ENCODE measurements at regions not wholly inside any gene's neighbourhood (a gene's known extent, or its start where the extent isn't known, plus 50 kb on each side); places are given as distances from the start of the nearest gene placed in this dataset.

DNA sequence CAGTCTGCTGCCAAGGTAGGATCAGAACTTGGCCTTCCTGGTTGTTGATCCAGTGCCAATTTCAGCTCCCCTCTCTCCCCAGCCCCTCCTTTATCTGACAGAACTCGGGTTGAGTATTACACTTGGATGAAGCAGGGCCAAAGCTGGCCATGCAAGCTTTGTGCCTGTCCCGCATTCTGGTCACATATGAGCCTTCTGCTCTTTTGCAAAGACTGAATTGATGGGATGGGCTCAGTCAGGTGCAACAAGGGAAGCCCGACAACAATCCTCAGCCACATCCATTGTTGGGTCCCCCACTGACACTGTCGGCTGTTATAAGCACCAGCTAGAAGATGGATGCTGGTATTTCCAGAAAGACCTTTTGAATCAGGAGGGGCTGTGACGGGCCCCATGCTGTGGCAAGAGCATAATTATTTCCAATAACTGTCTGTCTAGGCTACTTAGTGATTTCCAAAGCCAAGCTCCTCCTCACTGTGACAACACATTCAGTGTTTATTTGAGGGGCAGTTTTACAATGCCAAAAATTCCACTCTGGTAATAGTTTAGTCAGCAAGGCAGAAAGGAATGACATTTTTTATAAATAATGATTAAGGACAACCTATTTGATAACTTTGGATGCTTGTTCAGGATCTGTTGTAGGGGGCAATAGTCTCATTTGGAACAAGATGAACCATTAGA, 146.8 kb upstream of the FRMD4B start:
- no peak for DNase-seq

DNA sequence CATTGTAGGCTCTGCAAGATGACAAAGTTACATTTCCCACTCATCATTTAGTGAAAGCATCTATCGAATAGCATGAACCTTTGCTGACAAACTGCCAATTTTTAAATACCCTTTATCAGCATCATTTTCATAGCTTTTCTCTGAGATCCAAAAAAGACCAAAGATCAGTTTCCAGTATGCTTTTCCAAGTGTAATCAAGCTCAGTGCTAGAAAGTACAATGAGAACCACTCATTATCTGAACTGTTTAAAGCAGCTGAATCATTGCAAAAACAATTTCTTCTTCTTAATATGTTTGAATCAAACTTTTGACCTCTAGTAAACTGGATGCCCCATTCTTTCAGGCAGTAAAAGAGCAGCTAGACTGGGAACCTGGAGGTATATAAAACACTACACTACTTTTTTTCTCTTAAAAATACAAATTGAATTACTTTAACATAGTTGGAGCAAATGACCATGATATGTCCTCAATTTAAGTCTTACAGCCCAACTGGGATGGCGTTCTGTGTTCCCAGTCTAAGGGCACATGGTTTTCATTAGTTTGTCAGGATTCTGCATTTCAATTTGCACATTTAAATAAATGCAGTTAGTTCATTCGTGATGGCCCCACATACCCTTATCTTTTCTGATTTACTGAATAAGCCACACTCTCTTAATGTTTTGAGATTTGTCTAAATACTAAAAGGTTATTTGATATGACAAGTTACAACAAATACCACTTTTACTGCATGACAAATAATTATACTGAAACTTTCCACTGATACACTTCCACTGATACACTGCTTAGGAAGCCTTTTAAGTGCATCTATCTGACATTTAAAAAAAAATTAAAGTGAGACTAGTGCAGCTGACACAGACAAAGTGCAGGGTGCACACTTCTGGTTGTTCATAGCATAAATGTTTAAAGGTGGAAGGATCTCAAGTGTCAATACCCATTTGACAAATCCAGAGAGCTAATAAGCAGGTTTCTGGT, 146.0 kb upstream of the FRMD4B start:
- DNase-seq = no peak

DNA sequence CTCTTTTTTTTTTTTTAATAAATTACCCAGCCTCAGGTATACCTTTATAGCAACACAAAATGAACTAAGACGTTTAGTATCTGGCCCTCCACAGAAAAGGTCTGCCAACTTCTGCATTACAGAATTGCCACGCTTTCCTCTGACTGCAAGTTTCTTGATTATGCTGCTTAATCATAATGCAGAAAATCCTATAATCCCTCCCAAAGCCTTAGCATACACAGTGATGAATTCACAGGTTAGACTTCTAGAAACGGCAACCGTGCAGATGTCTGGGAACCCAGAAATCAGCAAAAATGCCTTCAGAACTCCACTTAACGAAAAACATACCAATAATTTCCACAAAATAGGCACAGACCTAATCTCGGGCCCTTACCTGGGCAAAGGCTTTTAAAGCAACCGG, 144.7 kb upstream of the FRMD4B start:
- no peak for DNase-seq

DNA sequence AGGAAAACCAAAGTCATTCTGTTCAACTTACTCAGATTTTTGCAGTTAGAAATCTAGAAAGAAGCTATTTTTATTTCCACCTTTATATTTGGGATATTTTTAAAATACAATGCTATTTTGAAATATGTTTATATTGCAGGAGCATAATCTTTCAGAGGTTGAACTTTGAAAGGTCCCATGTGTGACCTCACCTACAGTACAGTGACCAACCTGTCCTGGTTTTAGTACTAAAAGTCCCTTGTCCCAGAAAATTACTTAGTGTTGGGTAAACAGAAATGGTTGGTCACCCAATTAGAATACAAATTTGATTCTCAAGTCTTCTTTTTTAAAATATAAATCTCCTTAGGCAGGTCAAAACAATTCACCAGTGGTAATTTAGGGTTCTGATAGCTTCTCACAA, 141.6 kb upstream of the FRMD4B start:
- DNase-seq = no peak

GRCh38 chr3:69524816-69525215, 138.9 kb upstream of the FRMD4B start:
- DNase-seq = no peak

- DNase-seq = no peak
Measured at GRCh38 chr3:69521286-69521685, 135.4 kb upstream of the FRMD4B start.

- DNase-seq = no peak
Measured at GRCh38 chr3:69511361-69511760, 125.5 kb upstream of the FRMD4B start.

GRCh38 chr3:69510481-69511030, 124.7 kb upstream of the FRMD4B start:
- DNase-seq = no peak

- no peak for DNase-seq
Measured at GRCh38 chr3:69509288-69509687, 123.4 kb upstream of the FRMD4B start.

DNA sequence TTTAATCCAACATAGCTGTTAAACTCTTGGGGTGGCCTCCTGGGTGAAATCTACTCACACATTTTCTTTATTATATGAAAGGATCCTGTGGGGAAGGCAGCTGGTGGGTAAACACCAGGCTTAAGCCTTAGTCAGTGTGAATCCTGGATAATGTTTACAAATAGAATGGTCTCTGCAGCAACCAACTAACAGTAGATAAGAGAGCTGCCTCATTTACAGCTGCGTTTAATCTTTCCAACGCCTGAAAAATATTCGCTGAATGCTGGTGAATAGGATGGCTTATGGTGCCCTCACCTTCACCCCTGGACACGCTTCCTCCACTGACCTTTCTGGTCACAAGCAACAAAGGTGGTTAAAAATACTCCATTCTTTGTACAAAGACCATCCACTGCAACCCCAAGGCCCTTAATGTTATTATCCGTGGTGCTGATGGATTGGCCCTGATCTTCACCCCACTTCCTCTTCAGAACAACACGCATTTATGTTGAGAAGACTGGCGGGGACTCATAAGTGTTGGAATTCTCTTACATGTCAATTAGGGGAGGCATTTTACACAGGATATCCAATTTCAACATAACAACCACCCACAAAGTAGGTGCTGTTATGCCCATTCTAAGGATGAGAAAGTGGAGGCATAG, 120.0 kb upstream of the FRMD4B start:
- DNase-seq = no peak

- no peak for DNase-seq
Measured at GRCh38 chr3:69504232-69504631, 118.3 kb upstream of the FRMD4B start.

GRCh38 chr3:69500604-69501003, 114.7 kb upstream of the FRMD4B start:
- no peak for DNase-seq

GRCh38 chr3:69499899-69500421, 114.1 kb upstream of the FRMD4B start:
- no peak for DNase-seq

DNA sequence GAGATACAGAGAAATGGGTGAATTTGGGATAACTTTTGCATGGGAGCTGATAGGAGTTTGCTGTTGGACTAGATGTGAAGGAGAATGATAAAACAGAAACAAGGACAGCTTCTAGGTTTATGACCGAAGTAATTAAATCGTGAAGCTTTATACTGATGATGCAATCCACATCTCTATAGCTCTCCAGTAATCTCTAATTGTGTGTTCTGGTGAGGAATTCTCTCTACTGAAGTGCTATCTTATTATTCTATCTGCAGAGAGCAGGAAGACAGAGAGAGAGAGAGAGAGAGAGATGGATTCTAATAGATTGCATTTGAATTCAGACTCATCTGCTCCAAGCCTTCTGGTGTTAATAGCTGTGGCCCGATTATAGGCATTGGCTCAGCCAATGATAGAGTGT, 113.5 kb upstream of the FRMD4B start:
- DNase-seq = no peak

- DNase-seq = no peak
Measured at GRCh38 chr3:69496856-69497255, 111.0 kb upstream of the FRMD4B start.

GRCh38 chr3:69494185-69494584, 108.3 kb upstream of the FRMD4B start:
- DNase-seq = peak; percentile 38

DNA sequence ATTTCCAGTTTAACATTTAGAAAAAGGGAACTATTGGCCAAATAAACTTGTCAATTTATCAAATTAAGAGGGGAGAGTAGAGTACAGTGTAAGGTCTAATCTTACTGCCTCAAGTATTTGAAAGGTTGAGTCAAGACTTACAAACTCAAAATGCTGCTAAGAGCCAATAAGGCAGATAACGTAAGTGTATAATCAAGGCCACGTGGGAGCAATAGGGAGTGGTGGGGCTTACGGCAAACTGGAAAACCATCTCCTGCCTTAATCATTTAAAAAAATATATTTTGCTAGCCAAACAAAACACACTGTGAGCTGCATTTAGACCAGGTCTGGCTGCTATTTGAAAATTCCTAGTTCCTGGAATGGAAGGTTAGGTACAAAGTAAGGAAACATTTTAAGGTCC, 107.3 kb upstream of the FRMD4B start:
- DNase-seq = no peak

GRCh38 chr3:69491975-69492374, 106.1 kb upstream of the FRMD4B start:
- peak; percentile 15 for DNase-seq

- no peak for DNase-seq
Measured at GRCh38 chr3:69490971-69491370, 105.1 kb upstream of the FRMD4B start.

DNA sequence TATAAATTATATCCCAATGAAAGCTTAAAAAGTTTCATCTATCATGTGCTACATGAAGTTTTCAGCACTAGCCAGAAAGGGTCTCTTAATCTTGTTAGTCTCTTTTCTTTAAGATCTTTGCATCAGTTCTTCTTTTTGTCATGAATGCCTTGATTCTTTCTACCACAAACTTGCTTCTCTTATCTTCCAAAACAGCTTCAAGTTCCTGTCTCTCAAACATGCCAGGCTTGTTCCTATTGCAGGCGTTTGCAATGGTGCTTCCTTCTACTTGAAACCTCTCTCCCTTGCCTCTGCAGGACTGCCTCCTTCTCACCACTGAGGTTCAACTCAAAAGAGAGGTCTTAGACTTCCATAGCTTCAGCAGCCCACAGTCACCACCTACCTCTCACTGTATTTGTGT, 104.3 kb upstream of the FRMD4B start:
- peak; percentile 62 for DNase-seq

DNA sequence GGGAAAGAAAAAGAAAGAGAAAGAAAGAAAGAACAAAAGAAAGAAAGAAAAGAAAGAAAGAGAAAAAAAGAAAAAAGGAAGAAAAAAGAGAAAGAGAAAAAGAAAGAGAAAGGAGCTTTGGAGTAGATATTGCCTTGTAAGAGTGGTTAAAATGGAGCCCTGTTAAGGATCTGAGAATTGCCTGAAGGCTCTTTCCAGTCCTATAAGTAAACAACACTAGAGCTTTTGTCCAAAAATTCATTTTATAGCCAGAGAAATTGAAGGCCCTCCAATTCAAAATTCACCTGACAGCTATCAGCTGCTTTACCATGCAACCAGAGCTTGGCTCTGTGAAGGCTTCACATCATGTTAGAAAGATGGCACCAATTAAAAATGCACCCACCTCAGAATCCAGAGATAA, 102.1 kb upstream of the FRMD4B start:
- no peak for DNase-seq

GRCh38 chr3:69485489-69485888, 99.6 kb upstream of the FRMD4B start:
- DNase-seq = no peak
